ENCODE measurements at regions not wholly inside any gene's neighbourhood (a gene's known extent, or its start where the extent isn't known, plus 50 kb on each side); places are given as distances from the start of the nearest gene placed in this dataset.

GRCh38 chr2:16038621-16039020 lies 98.3 kb downstream of the MYCN start:
- H3K27ac ChIP-seq, result no peak overlapping the region
- TF ChIP-seq ZFX (IDR thresholded peaks at IDR 0.05; ENCODE audit: borderline replicate concordance), result no peak
- TF ChIP-seq CTCF (IDR thresholded peaks at IDR 0.05), result no peak

- TF ChIP-seq CTCF (IDR thresholded peaks at IDR 0.05) (no peak), ZFX (IDR thresholded peaks at IDR 0.05; ENCODE audit: borderline replicate concordance) (no peak)
- H3K27ac ChIP-seq, result no peak overlapping the region
These were observed 97.6 kb downstream of the MYCN start for GRCh38 chr2:16037808-16038457.

GRCh38 chr2:16036951-16037350 lies 96.6 kb downstream of the MYCN start:
- TF ChIP-seq ZFX (IDR thresholded peaks at IDR 0.05; ENCODE audit: borderline replicate concordance) (no peak), CTCF (IDR thresholded peaks at IDR 0.05) (no peak)

GRCh38 chr2:16035747-16036745 lies 95.7 kb downstream of the MYCN start:
- H3K27ac ChIP-seq, result no peak overlapping the region
- TF ChIP-seq CTCF (IDR thresholded peaks at IDR 0.05), result no peak
- TF ChIP-seq ZFX (IDR thresholded peaks at IDR 0.05; ENCODE audit: borderline replicate concordance), result no peak

More at GRCh38 chr2:16036951-16037350, 96.6 kb downstream of the MYCN start:
- no peak overlapping the region for H3K27ac ChIP-seq

GRCh38 chr2:16034975-16035746 lies 94.8 kb downstream of the MYCN start:
- TF ChIP-seq ZFX (IDR thresholded peaks at IDR 0.05; ENCODE audit: borderline replicate concordance) (no peak), CTCF (IDR thresholded peaks at IDR 0.05) (no peak)

DNA sequence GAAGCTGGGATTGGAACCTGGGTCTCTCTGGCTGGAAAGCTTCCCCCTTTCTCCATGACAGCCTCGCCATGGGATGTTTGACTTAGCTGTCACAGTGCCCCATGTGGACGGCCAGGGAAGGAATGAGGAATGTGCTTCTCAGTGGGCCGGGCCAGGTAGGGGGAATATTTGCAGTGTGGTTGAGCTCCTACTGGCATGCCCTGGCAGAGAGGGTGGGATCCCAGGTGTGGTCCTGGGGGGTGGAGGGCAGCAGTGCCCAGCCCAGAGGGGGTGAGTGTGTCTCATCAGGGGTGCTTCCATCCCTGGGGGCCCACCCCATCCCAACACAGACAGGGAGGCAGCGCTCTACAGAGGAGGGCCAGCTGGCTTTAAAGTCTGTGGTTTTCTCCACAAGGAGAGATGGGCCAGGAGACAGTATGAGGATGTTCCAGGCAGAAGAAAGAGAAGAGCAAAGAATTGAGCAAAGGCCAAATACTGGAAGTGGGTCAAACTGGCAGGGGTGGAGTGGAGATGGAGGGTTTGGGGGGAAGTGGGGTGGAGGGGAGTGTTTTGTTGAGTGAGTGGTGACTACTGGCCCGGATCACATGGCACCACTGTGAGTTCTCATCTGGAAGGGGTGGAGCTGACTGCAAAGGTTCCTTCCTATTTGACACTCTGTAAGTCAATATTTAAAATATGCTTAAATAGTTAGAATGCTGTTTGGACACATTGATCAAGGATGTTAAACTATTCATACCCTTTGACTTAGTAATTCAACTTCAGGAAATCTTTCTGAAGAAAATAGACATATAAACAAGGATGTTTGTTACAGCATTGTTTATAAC lies 94.0 kb downstream of the MYCN start:
- TF ChIP-seq ZFX (IDR thresholded peaks at IDR 0.05; ENCODE audit: borderline replicate concordance) (no peak), CTCF (IDR thresholded peaks at IDR 0.05) (peak; percentile 58)
- no peak overlapping the region for H3K27ac ChIP-seq

More at GRCh38 chr2:16034975-16035746, 94.8 kb downstream of the MYCN start:
- no peak overlapping the region for H3K27ac ChIP-seq

Measured in 22Rv1 (cell line).